H9 (cell line): ENCODE measurements at regions not wholly inside any gene's neighbourhood (a gene's known extent, or its start where the extent isn't known, plus 50 kb on each side); places are given as distances from the start of the nearest gene placed in this dataset.

Experiments used
- DNase-seq: peaks from one replicate; pipeline ENCODE4 v3.0.0-alpha.2; 2017
- H2AFZ ChIP-seq: one replicate; pipeline ENCODE4 v1.6.1; 2013; ENCODE audit warnings: mild to moderate bottlenecking, low read length, control low read depth, moderate library complexity
- H2AK5ac ChIP-seq: 2 replicates; pipeline ENCODE4 v1.6.1; 2013; ENCODE audit warnings: low read length, control low read depth, mixed read lengths; ENCODE audit not compliant: insufficient read length
- H2BK120ac ChIP-seq: one replicate; pipeline ENCODE4 v1.6.1; 2013; ENCODE audit warnings: low read depth, mild to moderate bottlenecking, low read length, control low read depth, inconsistent platforms; ENCODE audit not compliant: poor library complexity, severe bottlenecking
- H2BK12ac ChIP-seq: 2 replicates; pipeline ENCODE4 v1.6.1; 2013; ENCODE audit warnings: low read length, control low read depth, mixed read lengths, low read depth; ENCODE audit not compliant: insufficient read length
- H2BK15ac ChIP-seq: 2 replicates; pipeline ENCODE4 v1.6.1; 2013; ENCODE audit warnings: low read depth, low read length, control low read depth
- H2BK20ac ChIP-seq: one replicate; pipeline ENCODE4 v1.6.1; 2013; ENCODE audit warnings: low read depth, mild to moderate bottlenecking, low read length, control low read depth, inconsistent platforms; ENCODE audit not compliant: poor library complexity, severe bottlenecking
- H2BK5ac ChIP-seq: 2 replicates; pipeline ENCODE4 v1.6.1; 2013; ENCODE audit warnings: low read length, control low read depth, mixed read lengths; ENCODE audit not compliant: insufficient read length
- H3K14ac ChIP-seq: 2 replicates; pipeline ENCODE4 v1.6.1; 2013; ENCODE audit warnings: low read length, control low read depth; ENCODE audit not compliant: insufficient read depth
- H3K18ac ChIP-seq: 2 replicates; pipeline ENCODE4 v1.6.1; 2013; ENCODE audit warnings: low read depth, mild to moderate bottlenecking, mixed read lengths, low read length, control low read depth; ENCODE audit not compliant: insufficient read length
- H3K23ac ChIP-seq: 2 replicates; pipeline ENCODE4 v1.6.1; 2013; ENCODE audit warnings: low read length, control low read depth, mixed read lengths, low read depth; ENCODE audit not compliant: insufficient read length
- H3K23me2 ChIP-seq: 2 replicates; pipeline ENCODE4 v1.6.1; 2013; ENCODE audit warnings: low read depth, mild to moderate bottlenecking, mixed read lengths, low read length, control low read depth; ENCODE audit not compliant: insufficient read length, poor library complexity, severe bottlenecking
- H3K27ac ChIP-seq: 2 replicates; pipeline ENCODE4 v1.5.1; 2013; ENCODE audit warnings: low read length, control low read depth, mixed read lengths, low read depth; ENCODE audit not compliant: insufficient read length
- H3K27me3 ChIP-seq: 2 replicates; pipeline ENCODE4 v1.6.1; 2013; ENCODE audit warnings: low read length, control low read depth, inconsistent platforms; ENCODE audit not compliant: insufficient read depth
- H3K4ac ChIP-seq: 2 replicates; pipeline ENCODE4 v1.6.1; 2013; ENCODE audit warnings: low read depth, mild to moderate bottlenecking, control low read depth, inconsistent platforms, low read length, moderate library complexity
- H3K4me1 ChIP-seq: 2 replicates; pipeline ENCODE4 v1.6.1; 2013; ENCODE audit warnings: low read length, control low read depth, inconsistent platforms; ENCODE audit not compliant: insufficient read depth
- H3K4me2 ChIP-seq: 2 replicates; pipeline ENCODE4 v1.6.1; 2013; ENCODE audit warnings: low read length, control low read depth, mixed read lengths; ENCODE audit not compliant: insufficient read length, insufficient read depth
- H3K56ac ChIP-seq: 2 replicates; pipeline ENCODE4 v1.6.1; 2013; ENCODE audit warnings: low read depth, mild to moderate bottlenecking, mixed read lengths, low read length, control low read depth; ENCODE audit not compliant: insufficient read length
- H3K79me1 ChIP-seq: 2 replicates; pipeline ENCODE4 v1.6.1; 2013; ENCODE audit warnings: low read depth, mild to moderate bottlenecking, moderate library complexity, low read length, control low read depth, inconsistent platforms; ENCODE audit not compliant: insufficient read depth, poor library complexity, severe bottlenecking
- H3K79me2 ChIP-seq: 2 replicates; pipeline ENCODE4 v1.6.1; 2013; ENCODE audit warnings: low read length, control low read depth, inconsistent platforms; ENCODE audit not compliant: insufficient read depth
- H3K9ac ChIP-seq: 2 replicates; pipeline ENCODE4 v1.6.1; 2013; ENCODE audit warnings: low read length, control low read depth, mixed read lengths; ENCODE audit not compliant: insufficient read length; ENCODE audit errors: extremely low read depth
- H3K9me3 ChIP-seq: one replicate; pipeline ENCODE4 v1.6.1; 2013; ENCODE audit warnings: low read depth, low read length, inconsistent platforms; ENCODE audit not compliant: control insufficient read depth
- H3T11ph ChIP-seq: one replicate; pipeline ENCODE4 v1.6.1; 2013; ENCODE audit warnings: mild to moderate bottlenecking, low read length, control low read depth, inconsistent platforms
- H4K20me1 ChIP-seq: one replicate; pipeline ENCODE4 v1.6.1; 2013; ENCODE audit not compliant: control insufficient read depth, insufficient read length, insufficient read depth
- H4K5ac ChIP-seq: 2 replicates; pipeline ENCODE4 v1.6.1; 2013; ENCODE audit warnings: low read depth, mild to moderate bottlenecking, mixed read lengths, low read length, control low read depth; ENCODE audit not compliant: insufficient read length
- H4K8ac ChIP-seq: replicated peaks from 2 replicates; pipeline ENCODE4 v1.6.1; 2013; ENCODE audit warnings: low read length, control low read depth, mixed read lengths, low read depth; ENCODE audit not compliant: insufficient read length
- H4K91ac ChIP-seq: 2 replicates; pipeline ENCODE4 v1.6.1; 2013; ENCODE audit warnings: low read depth, mild to moderate bottlenecking, moderate library complexity, mixed read lengths, low read length, control low read depth; ENCODE audit not compliant: insufficient read length
- H3K27ac Mint-ChIP-seq, 3 experiments: 2 replicates in 2 of 3; 3 replicates in 1 of 3; pipeline ENCODE4 v1.8.0; 2020 to 2021; ENCODE audit warnings: mixed read lengths in 3 of 3, mild to moderate bottlenecking in 1 of 3, moderate library complexity in 1 of 3
- H3K27me3 Mint-ChIP-seq: 2 replicates; pipeline ENCODE4 v1.8.0; 2021; ENCODE audit warnings: low read depth, mild to moderate bottlenecking, moderate library complexity, mixed read lengths
- H3K36me3 Mint-ChIP-seq, 3 experiments: 2 replicates in 2 of 3; 3 replicates in 1 of 3; pipeline ENCODE4 v1.8.0; 2020 to 2021; ENCODE audit warnings: low read depth in 3 of 3, mixed read lengths in 3 of 3; ENCODE audit not compliant: insufficient read depth in 1 of 3
- H3K4me1 Mint-ChIP-seq, 2 experiments: 2 replicates each; pipeline ENCODE4 v1.8.0; 2020; ENCODE audit warnings: mixed read lengths in 2 of 2
- H3K4me3 Mint-ChIP-seq, 2 experiments: 2 replicates in 1 of 2; 3 replicates in 1 of 2; pipeline ENCODE4 v1.8.0; 2020 to 2021; ENCODE audit warnings: mild to moderate bottlenecking in 2 of 2, mixed read lengths in 2 of 2, moderate library complexity in 1 of 2
- H3K9me3 Mint-ChIP-seq, 2 experiments: 2 replicates in 1 of 2; 3 replicates in 1 of 2; pipeline ENCODE4 v1.8.0; 2020; ENCODE audit warnings: mild to moderate bottlenecking in 2 of 2, mixed read lengths in 2 of 2, moderate library complexity in 1 of 2
- CTCF ChIP-seq: fragments of 200-600 bp; sonication (generic); conservative IDR thresholded peaks from 3 replicates; pipeline ENCODE4 v1.8.0; 2021; ENCODE audit warnings: antibody characterized with exemption, mild to moderate bottlenecking
- WGBS: extraction: QIAGEN DNeasy Blood & Tissue Kit; methylation state at CpG from one replicate; pipeline ENCODE4 v1.1.7; 2013; ENCODE audit warnings: missing lambda C conversion rate, low lambda C conversion rate, mixed read lengths; ENCODE audit not compliant: insufficient read length; ENCODE audit errors: extremely low coverage; 5-methylcytosine and 5-hydroxymethylcytosine counted together

DNA sequence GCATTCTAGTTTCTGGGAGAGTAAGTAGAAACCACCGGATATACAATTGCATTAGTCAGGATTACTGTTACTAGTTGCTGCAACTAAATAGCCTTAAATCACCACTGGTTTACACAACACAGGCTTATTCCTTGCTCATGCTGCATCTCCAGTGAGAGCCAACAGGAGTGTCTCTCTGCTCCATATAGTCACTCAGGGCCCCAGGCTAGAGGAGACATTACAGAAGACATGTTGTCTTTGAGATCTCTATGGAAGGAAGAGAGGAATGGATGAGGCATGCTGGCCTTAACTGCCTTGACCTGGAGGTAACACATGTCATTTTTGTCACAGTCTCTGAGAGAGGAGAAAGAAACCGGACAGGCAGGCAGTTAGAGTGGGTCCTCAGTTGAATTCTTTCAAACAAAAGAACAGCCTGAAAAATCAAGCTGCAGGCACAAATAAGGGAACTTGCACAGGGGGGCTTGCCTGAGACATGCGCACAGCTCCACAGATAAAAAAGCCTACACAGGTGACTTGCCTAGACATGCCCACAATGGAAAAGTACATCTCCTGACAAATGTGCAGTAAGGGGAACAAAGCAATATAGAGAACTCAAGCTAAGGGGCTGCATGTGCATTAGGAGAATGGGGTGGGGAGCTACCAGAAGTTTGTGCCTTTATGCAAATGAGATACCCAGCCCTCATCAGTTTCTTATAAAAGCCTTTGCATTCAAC, 348.0 kb downstream of the TYW1 start:
- H3K4ac ChIP-seq: no peak overlapping the region
- no peak overlapping the region for H4K5ac ChIP-seq
- H2AFZ ChIP-seq: no peak overlapping the region
- no peaks in the 10 kb centered on the region for H3K23me2 ChIP-seq
- Mint-ChIP-seq H3K27me3 (no peaks in the 10 kb centered on the region; the same call in 1 of the 2 replicates), H3K4me3 (no peak overlapping the region), H3K4me1 (peaks cover 18% of the 10 kb centered on the region in 2 experiments), H3K9me3 (peaks cover 6 to 14% of the 10 kb centered on the region in 2 experiments; a peak in 4 of 5 replicates), H3K36me3 (peaks cover 0 to 18% (median 15%) of the 10 kb centered on the region in 3 experiments; a peak in 6 of 7 replicates), H3K27ac (no peak overlapping the region; a peak in 1 of 7 replicates)
- no peak overlapping the region for H4K91ac ChIP-seq
- H3K27ac ChIP-seq: no peak overlapping the region
- H3K23ac ChIP-seq: no peak overlapping the region
- no peaks in the 10 kb centered on the region for H3K27me3 ChIP-seq
- no peaks in the 10 kb centered on the region for H3K79me1 ChIP-seq
- no CpG with 5 or more reads among the region's 3 CpGs for WGBS
- no peak overlapping the region for H2BK15ac ChIP-seq
- H2AK5ac ChIP-seq: no peak overlapping the region
- no peak overlapping the region for H3K9ac ChIP-seq
- DNase-seq: no peak
- no peak overlapping the region for H3K14ac ChIP-seq
- H2BK12ac ChIP-seq: no peak overlapping the region
- no peak overlapping the region for H2BK20ac ChIP-seq
- H3K56ac ChIP-seq: no peak overlapping the region
- no peaks in the 10 kb centered on the region for H4K20me1 ChIP-seq
- no peak overlapping the region for H2BK5ac ChIP-seq
- H3K4me2 ChIP-seq: no peak overlapping the region
- no peaks in the 10 kb centered on the region for H3K79me2 ChIP-seq
- TF ChIP-seq CTCF: no peak
- H3K9me3 ChIP-seq: peaks cover 9% of the 10 kb centered on the region
- no peak overlapping the region for H3K18ac ChIP-seq
- no peaks in the 10 kb centered on the region; the same call in 1 of the 2 replicates for H3K4me1 ChIP-seq
- H4K8ac ChIP-seq: no peak overlapping the region
- no peak overlapping the region for H3T11ph ChIP-seq
- no peak overlapping the region for H2BK120ac ChIP-seq
